Stimulated activated CD4-positive, alpha-beta T cell treated with anti-CD3 and anti-CD28 coated beads, Interleukin-2, amount 100 ng/mL, for 24 hours (primary cell): ENCODE measurements at regions not wholly inside any gene's neighbourhood (a gene's known extent, or its start where the extent isn't known, plus 50 kb on each side); places are given as distances from the start of the nearest gene placed in this dataset.
"Not testable (repeated sequence)": the region's sequence is repeated elsewhere in the genome, so short reads cannot be mapped to it uniquely, and the experiment has no call there.

Experiments
- DNase-seq, 2 donors: peaks; one replicate each; pipeline ENCODE4 v3.0.0-alpha.2; 2020

DNA sequence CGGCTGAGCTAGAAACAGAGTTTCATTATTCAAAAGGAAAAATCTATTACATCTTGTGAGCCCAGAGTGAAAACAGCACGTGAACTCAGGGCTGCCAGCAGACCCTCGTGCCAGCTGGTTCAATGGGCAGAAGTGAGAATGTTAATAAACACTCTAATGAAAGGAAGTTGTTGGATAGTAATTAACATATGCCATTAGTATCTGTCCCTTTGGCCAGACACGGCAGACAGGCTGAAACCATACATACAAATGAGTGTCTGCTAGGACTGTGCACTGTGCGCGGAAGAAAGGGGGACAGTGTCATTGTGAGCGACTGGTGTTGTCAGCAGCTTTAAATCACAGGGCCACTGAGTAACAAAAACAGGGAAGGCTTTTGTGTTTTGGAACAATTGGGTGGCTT is 121.9 kb upstream of the TSC22D1 start:
- no peak for DNase-seq

- DNase-seq, result no peak
These were observed 120.9 kb upstream of the TSC22D1 start for GRCh38 chr13:44697058-44697457.

DNA sequence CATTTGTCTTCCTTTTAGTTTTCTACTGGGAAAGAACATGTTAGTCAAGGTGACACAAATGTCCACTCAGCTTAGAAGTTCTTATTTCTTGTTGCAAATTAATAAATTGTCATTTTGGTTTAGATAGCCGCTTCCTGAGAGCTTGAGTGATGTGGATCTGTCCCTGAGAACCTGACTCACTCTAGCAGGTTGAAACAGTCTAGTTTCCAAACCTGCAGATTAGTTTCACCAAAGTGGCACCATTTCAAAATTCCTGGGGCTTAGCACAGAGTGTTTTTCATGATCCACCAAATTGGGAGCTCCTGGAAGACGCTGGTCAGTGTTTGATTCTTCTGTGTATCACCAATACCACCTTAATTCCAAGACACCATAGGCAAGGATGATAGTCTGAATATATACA is 119.4 kb upstream of the TSC22D1 start:
- DNase-seq, result no peak

DNA sequence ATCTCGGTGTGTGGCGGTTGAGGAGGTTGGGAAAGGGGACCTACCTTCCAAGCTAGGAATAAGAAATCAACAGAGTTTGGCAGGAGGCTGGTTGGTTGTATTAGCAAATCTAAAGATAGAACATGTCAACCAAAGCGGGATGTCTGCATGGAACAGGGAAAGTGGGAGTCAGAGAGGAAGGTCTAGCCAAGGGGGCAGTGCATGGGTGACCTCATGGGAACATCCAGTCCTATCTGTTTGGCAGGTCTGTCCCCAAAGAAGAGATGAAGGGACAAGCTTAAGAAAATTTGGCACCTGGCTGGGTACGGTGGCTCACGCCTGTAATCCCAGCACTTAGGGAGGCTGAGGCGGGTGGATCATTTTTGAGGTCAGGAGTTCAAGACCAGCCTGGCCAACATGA is 118.7 kb upstream of the TSC22D1 start:
- DNase-seq, result no peak

- no peak for DNase-seq
These were observed 118.2 kb upstream of the TSC22D1 start for GRCh38 chr13:44694291-44694690.

DNA sequence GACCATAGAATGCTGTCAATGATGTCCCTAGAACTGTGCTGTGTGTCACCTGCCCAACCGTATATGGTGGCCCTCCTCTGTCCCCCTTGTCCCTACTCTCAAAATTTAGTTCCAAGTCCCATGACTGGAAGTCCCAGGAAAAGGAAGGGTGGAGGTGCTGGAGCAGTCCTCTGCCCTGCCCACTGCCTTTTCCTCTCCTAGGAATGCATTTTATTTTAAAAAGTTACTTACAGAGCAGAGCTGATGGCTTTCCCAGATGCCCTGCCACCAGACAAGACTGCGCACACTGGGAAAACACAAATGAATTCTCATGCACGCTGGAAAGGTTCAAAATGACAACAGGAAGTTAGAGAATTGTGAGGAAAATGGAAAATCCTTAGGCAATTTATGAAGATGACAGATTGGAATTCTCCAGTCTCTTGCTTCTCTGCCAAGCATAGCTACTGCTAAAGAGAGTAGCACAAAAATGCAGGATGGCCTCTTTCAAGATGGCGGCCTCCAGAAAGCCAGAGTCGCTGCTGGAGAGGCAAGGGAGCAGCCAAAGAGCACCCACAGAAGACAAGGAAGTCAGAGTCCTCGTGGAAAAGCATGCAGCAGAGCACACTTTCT is 117.1 kb upstream of the TSC22D1 start:
- DNase-seq, result no peak

- no peak for DNase-seq
These were observed 116.1 kb upstream of the TSC22D1 start for GRCh38 chr13:44692173-44692713.

- no peak for DNase-seq
These were observed 114.2 kb upstream of the TSC22D1 start for GRCh38 chr13:44690376-44690775.

DNA sequence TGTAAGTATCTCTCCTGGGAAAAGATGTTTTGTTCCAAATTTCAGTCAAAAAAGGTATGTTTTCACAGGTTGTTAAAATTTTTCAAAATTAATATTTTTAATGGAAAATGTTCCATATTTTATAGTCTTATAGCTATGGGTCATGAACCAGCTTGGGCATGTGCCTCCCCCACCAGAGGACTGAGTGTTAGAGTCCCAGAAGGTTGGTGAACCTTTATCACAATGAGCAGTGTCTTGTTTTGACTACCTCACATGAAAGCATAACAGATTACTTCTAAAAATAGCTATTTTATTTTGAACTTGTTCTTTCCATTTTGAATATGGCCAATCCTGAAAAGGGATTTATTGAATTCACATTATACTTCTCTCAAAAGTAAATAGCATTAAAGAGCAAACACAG is 112.5 kb upstream of the TSC22D1 start:
- no peak for DNase-seq

DNA sequence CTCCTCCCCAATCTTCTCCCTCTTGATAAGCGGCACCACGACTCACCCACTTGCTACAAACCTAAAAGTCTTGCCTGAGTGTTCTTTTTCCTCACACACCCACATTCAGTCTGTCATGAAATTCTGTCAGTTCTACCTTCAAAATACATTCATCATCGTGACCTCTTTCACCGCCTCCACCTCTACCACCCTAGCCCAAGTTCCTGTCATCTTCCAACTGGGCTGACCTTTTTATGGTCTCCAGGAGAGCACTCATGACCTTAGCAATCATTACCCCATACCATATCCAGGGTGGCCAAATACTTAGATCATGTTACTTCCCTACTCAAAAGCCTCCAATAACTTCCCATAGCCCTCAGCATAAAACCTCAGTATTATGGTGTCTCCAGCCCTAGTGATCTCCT is 110.4 kb upstream of the TSC22D1 start:
- DNase-seq, result no peak

GRCh38 chr13:44685641-44686040 is 109.5 kb upstream of the TSC22D1 start:
- no peak for DNase-seq

- not testable (repeated sequence) for DNase-seq
These were observed 106.3 kb upstream of the TSC22D1 start for GRCh38 chr13:44682416-44682815.

GRCh38 chr13:44680746-44681355 is 104.7 kb upstream of the TSC22D1 start:
- no peak for DNase-seq

DNA sequence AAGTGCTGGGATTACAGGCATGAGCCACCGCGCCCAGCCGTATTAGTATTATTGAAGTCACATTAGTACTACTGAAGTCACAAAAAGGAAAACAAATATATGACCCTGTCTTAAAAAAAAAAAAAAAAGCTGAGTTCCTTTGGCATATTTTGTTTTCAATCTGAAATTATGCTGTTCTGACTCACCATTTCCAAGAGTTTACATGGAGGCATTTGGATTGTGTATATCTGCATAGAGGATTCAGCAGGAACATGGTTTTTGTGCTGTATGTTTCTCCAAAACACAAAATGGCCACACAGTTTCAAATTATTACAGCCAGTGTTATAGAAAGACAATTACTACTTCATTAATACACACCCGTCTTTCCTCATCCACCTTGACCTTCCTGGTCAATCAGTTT is 103.5 kb upstream of the TSC22D1 start:
- no peak for DNase-seq

DNA sequence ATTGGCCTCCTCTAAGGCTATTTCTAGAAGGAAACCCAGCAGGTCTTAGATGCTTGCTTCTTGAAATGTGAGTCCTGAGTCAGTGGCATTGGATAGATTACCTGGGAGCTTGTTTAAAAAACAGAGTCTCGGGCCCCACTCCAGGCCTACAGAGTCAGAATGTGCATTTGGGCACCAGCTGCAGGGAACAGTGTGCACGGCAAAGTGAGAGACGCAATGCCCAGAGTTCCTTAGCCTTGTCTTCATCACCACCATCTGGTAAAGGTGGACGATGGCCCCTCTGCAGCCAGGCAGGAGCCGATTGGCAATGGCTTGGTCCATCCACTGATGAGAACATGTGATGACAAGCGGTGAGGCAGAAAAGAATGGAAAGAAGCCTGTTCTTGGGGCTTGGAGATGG is 102.1 kb upstream of the TSC22D1 start:
- no peak for DNase-seq

GRCh38 chr13:44676534-44676933 is 100.4 kb upstream of the TSC22D1 start:
- no peak for DNase-seq

DNA sequence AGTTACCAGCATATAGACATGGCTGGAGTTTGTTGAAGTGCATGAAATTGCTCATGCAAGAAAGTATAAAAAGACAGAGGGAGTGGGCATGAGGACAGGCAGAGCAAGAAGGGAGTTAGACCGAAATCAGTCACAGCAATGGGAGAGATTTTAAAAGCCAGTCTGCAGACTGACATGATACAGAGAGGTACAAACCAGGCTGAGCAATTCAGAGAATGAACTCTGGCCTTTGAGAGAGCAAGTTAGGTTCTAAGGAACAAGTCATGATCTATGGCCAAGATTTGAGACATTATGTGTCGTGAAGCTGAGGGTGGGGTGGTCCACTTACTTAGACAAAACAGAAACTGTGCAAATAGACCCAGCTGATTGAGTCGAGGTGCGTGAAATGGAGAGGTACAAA is 93.4 kb upstream of the TSC22D1 start:
- no peak for DNase-seq

DNA sequence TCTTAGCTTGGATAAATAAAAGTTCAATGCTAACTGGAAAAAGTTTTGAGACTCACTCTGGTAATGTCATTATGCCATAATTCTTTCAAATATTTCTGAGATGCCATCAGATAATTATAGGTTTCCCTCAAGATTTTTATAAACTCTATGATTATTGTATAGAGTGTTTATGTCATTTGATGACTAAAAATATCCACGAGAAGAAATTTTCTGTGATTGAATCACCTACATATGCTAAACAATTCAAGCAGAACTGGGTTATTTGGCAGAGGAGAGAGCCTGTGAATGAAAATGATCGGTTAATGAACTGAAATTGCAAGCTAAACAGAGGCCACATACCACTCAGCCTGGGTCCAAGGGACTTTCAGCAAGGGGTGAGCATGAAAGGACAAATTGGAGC is 92.6 kb upstream of the TSC22D1 start:
- DNase-seq, result no peak

DNA sequence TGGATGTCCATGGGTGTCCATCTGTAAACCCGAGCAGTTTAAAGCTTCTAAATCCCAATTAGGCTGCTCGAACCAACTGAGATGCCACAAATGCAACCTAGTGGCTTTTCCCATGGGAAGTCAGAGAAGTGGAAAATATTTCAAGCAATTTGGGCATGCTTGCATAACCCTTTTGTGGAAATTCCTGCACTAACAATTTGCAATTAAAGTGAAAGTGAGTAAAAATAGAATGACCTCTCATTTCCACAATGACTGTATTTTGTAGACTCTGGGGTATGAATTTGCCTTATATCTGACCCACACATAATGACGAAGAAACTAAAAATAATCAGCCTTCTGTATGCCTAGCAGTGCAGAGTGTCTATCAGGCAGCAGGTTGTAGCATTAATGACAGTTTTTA is 91.8 kb upstream of the TSC22D1 start:
- DNase-seq, result no peak

DNA sequence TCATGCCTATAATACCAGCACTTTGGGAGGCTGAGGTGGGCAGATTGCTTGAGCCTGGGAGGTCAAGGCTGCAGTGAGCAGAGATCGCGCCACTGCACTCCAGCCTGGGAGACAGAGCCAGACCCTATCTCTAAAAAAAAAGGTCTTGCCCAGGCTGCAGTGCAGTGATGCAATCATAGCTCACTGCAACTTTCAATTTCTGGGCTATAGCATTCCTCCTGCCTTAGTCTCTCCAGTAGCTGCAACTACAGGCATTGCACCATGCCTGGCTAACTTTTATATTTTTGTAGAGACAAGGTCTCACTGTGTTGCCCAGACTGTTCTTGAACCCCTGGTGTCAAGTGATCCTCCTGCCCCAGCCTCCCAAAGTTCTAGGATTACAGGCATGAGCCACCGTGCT is 90.4 kb upstream of the TSC22D1 start:
- not testable (repeated sequence) for DNase-seq

DNA sequence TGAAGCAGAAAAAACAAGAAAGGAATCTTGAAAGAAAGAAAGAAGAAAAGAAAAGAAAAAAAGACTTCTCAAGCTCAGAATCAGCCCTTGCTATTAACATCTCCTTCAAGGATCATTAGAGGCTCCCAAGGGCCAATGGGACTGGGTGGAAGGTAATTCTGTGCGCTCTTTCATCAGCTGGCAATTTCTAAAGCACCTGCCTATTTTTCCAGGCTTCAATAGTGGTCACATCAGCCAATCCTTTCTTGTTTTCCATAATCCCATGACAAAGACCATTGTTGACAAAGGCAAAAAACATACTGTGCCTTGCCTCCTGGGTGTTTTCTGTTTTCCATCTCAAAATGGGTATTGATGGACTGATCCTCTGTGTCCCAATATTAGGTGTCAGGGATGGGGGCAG is 88.2 kb upstream of the TSC22D1 start:
- DNase-seq, result no peak

DNA sequence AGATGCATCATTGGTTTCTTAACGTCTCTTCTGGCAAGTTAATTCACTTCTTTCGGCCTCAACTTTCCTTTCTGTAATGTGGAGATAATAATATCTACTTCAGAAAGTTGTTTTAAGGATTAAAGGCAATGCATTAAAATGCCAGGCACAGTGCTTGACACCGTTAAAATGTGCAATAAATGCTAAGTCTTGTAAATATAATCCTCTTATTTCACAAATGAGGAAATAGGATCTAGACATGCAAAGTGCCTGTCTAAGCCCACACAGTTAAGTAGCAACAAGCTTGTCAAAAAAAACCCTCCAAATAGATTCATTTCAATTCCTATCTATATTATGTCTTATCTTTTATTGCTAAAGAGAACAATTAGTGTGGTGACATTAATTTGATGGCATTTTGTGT is 86.4 kb upstream of the TSC22D1 start:
- DNase-seq, result no peak

GRCh38 chr13:44661936-44662335 is 85.8 kb upstream of the TSC22D1 start:
- DNase-seq, result no peak

DNA sequence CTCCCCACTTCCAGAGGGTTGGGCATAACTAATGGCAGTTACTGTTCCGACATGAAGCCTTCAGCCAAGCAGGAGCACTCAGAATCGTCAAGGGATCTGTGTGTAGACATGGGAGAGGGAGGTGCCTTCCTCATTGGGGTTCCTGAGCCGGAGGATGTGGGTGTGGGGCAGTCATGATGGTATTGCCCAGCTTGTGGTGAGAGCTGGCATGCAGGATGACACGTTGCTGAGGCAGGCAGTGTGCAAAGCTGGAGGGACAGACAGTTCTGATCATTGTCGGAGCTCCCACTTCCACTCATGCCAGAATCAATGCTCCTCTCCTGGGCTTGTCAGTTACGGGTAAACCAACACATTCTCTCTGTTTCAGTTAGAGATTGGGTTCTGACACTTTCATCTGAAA is 83.9 kb upstream of the TSC22D1 start:
- no peak for DNase-seq
